NCI-H2196 (cell line): ENCODE measurements at regions not wholly inside any gene's neighbourhood (a gene's known extent, or its start where the extent isn't known, plus 50 kb on each side); places are given as distances from the start of the nearest gene placed in this dataset.
"Not testable (repeated sequence)": the region's sequence is repeated elsewhere in the genome, so short reads cannot be mapped to it uniquely, and the experiment has no call there.

Source experiments
- DNase-seq: peaks from one replicate; lab custom pipeline; 2025; ENCODE audit not compliant: unreplicated experiment; lab: John Stamatoyannopoulos, UW

- DNase-seq = no peak
Measured at GRCh38 chr14:85054178-85054577, 475.8 kb upstream of the FLRT2 start.

GRCh38 chr14:85056267-85056666 is 473.7 kb upstream of the FLRT2 start:
- no peak for DNase-seq

GRCh38 chr14:85057221-85057620 is 472.7 kb upstream of the FLRT2 start:
- no peak for DNase-seq

- DNase-seq = no peak
Measured at GRCh38 chr14:85058150-85058549, 471.8 kb upstream of the FLRT2 start.

GRCh38 chr14:85060121-85060520 is 469.8 kb upstream of the FLRT2 start:
- no peak for DNase-seq

GRCh38 chr14:85061256-85061655 is 468.7 kb upstream of the FLRT2 start:
- DNase-seq = no peak

- no peak for DNase-seq
Measured at GRCh38 chr14:85063747-85064146, 466.2 kb upstream of the FLRT2 start.

GRCh38 chr14:85071447-85071846 is 458.5 kb upstream of the FLRT2 start:
- no peak for DNase-seq

GRCh38 chr14:85074955-85075354 is 455.0 kb upstream of the FLRT2 start:
- DNase-seq = no peak

- no peak for DNase-seq
Measured at GRCh38 chr14:85075694-85076476, 454.1 kb upstream of the FLRT2 start.

GRCh38 chr14:85077716-85078115 is 452.2 kb upstream of the FLRT2 start:
- DNase-seq = not testable (repeated sequence)

GRCh38 chr14:85079842-85080730 is 449.9 kb upstream of the FLRT2 start:
- DNase-seq = no peak

- no peak for DNase-seq
Measured at GRCh38 chr14:85084344-85084743, 445.6 kb upstream of the FLRT2 start.

GRCh38 chr14:85085981-85086380 is 444.0 kb upstream of the FLRT2 start:
- no peak for DNase-seq

GRCh38 chr14:85087201-85087600 is 442.7 kb upstream of the FLRT2 start:
- no peak for DNase-seq

GRCh38 chr14:85088192-85088591 is 441.8 kb upstream of the FLRT2 start:
- no peak for DNase-seq

- no peak for DNase-seq
Measured at GRCh38 chr14:85090681-85091080, 439.3 kb upstream of the FLRT2 start.

- no peak for DNase-seq
Measured at GRCh38 chr14:85093631-85094330, 436.2 kb upstream of the FLRT2 start.

- DNase-seq = no peak
Measured at GRCh38 chr14:85102591-85102990, 427.4 kb upstream of the FLRT2 start.

- DNase-seq = no peak
Measured at GRCh38 chr14:85106506-85106905, 423.4 kb upstream of the FLRT2 start.

GRCh38 chr14:85112762-85113161 is 417.2 kb upstream of the FLRT2 start:
- DNase-seq = no peak

GRCh38 chr14:85115921-85116320 is 414.0 kb upstream of the FLRT2 start:
- DNase-seq = no peak
